Tibial artery (tissue), 4 donors: ENCODE measurements at regions not wholly inside any gene's neighbourhood (a gene's known extent, or its start where the extent isn't known, plus 50 kb on each side); places are given as distances from the start of the nearest gene placed in this dataset.

Experiments used
- DNase-seq, 2 donors: peaks; one replicate each; pipeline ENCODE4 v3.0.0-alpha.2; 2019
- H3K27ac ChIP-seq, 2 donors: fragments of 200-600 bp; sonication (generic) in 1 of 2; 1 replicate in 1 of 2; 2 replicates in 1 of 2; pipeline ENCODE4 v1.5.1; 2018 to 2019; ENCODE audit warnings: mild to moderate bottlenecking in 1 of 2
- H3K27me3 ChIP-seq, 2 donors: fragments of 200-600 bp; sonication (generic) in 1 of 2; one replicate each; pipeline versions ENCODE4 v1.5.1 to v1.6.0; 2016 to 2019
- H3K36me3 ChIP-seq, 3 donors: fragments of 200-600 bp; sonication (generic) in 2 of 3; one replicate each; pipeline ENCODE4 v1.5.1; 2016 to 2019; ENCODE audit warnings: mild to moderate bottlenecking in 2 of 3
- H3K4me1 ChIP-seq, 4 donors: fragments of 200-600 bp; sonication (generic) in 2 of 4; 1 replicate in 3 of 4; 2 replicates in 1 of 4; pipeline ENCODE4 v1.5.1; 2016 to 2019
- H3K4me3 ChIP-seq, 2 donors: fragments of 200-600 bp; sonication (generic) in 1 of 2; 1 replicate in 1 of 2; 2 replicates in 1 of 2; pipeline ENCODE4 v1.5.1; 2018 to 2019; ENCODE audit warnings: mild to moderate bottlenecking in 2 of 2
- H3K9me3 ChIP-seq, 3 donors: fragments of 200-600 bp; sonication (generic) in 1 of 3; one replicate each; pipeline ENCODE4 v1.5.1; 2016 to 2019
- intact Hi-C: fragments of 100-400 bp; cut with DNase I; formaldehyde crosslinking; loops from one replicate; pipeline ENCODE4 v1.15.0; 2023; ENCODE audit warnings: low total_unique reads
- TF ChIP-seq, protein P1 (sequence below), 2 experiments: fragments of 200-600 bp in 1 of 2; fragments of 450-650 bp in 1 of 2; IDR thresholded peaks; one replicate each; pipeline ENCODE4 v1.5.1; 2017 to 2019; ENCODE audit warnings: antibody characterized with exemption in 2 of 2, mild to moderate bottlenecking in 1 of 2, moderate library complexity in 1 of 2

GRCh38 chr5:148012801-148013200 lies 51.0 kb upstream of the SPINK5 start:
- TF ChIP-seq, protein P1, sequence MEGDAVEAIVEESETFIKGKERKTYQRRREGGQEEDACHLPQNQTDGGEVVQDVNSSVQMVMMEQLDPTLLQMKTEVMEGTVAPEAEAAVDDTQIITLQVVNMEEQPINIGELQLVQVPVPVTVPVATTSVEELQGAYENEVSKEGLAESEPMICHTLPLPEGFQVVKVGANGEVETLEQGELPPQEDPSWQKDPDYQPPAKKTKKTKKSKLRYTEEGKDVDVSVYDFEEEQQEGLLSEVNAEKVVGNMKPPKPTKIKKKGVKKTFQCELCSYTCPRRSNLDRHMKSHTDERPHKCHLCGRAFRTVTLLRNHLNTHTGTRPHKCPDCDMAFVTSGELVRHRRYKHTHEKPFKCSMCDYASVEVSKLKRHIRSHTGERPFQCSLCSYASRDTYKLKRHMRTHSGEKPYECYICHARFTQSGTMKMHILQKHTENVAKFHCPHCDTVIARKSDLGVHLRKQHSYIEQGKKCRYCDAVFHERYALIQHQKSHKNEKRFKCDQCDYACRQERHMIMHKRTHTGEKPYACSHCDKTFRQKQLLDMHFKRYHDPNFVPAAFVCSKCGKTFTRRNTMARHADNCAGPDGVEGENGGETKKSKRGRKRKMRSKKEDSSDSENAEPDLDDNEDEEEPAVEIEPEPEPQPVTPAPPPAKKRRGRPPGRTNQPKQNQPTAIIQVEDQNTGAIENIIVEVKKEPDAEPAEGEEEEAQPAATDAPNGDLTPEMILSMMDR (IDR thresholded peaks at IDR 0.05) = no peak
- Histone ChIP-seq H3K27ac (no peak overlapping the region), H3K4me1 (no peaks in the 10 kb centered on the region), H3K4me3 (no peak overlapping the region), H3K36me3 (no peaks in the 10 kb centered on the region), H3K27me3 (no peaks in the 10 kb centered on the region), H3K9me3 (no peaks in the 10 kb centered on the region)
- no peak for DNase-seq
- intact Hi-C loops = no loop called here

DNA sequence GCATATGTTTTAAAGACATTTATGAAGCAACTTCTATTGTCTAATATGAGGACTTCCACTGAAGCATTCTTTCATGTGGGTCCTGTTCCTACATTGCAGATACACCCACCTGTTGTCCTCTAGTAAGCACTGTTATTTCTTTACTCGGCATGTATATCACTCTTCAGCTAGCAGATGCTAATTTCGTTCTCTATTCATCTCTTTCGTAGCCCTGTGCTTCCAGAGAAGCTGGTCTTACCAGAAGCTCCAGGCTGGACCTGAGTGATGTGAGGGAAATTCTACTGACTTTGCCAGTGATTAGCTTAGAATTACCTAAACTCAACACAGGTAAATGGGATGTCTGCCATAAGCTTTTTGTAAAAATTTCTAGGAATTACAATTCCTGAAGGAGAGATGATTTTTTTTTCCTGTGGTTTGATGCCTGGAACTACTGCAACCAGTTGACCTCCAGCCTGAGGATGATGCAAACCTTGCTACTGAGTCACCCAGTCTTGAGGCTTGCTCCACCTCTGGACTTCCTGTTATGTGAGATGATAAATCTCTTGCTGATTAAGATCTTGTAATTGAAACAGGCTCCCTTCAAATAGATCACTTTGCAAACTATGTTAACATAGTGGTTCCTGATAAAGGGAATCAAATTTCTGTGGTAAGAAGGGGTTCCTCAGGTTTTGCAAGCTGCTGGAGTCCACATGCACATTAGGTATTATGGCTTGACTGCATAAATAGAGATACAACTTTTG lies 52.2 kb upstream of the SPINK5 start:
- Histone ChIP-seq H3K27ac (no peak overlapping the region), H3K27me3 (no peaks in the 10 kb centered on the region)
- intact Hi-C loops = no loop called here

DNA sequence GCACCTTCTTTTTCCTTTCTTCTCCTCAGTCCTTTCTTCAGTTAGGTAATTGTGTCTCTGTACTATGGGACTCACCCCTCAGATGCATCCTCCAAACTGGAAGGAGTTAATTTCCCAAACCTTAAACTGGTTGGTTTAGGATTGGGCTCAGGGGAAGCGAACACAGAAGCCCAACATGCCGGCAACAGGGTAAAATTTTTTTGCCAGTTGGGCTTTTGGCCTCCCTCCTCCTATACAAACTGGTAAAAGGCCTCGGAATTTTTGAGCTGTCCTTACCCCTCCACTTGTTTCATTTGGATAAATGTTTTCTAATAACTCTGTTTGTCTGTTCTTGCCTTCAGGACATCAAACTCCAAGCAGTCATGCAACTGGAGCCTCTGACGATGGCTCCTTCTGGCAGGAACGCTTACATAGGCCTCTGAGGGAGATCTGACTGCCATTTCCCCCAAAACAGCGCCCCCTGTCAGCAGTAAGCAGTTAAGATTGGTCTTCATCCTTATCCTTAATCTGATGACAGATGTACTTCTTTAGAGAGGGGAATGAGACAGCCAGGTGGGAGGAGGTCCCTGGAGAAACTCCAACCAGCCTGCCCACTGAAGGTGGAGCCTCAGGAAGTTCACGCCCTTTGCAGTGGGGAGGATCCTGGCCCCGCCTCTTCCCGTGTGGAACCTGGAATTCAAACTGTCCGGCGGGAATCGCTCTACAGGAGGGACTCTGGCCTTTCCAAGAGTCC lies 57.8 kb upstream of the SPINK5 start:
- no peak overlapping the region for H3K27ac ChIP-seq
- no peak for DNase-seq
- no peak overlapping the region for H3K4me3 ChIP-seq
- H3K27me3 ChIP-seq = no peaks in the 10 kb centered on the region
- H3K9me3 ChIP-seq = peaks cover 0 to 19% (median 16%) of the 10 kb centered on the region in 3 donors
- TF ChIP-seq, protein P1 (IDR thresholded peaks at IDR 0.05) = no peak
- H3K4me1 ChIP-seq = no peaks in the 10 kb centered on the region
- no peaks in the 10 kb centered on the region for H3K36me3 ChIP-seq
- intact Hi-C loops = no loop called here

More for the DNA sequence above, 52.2 kb upstream of the SPINK5 start:
- Histone ChIP-seq H3K4me1 (no peaks in the 10 kb centered on the region), H3K4me3 (no peak overlapping the region), H3K36me3 (no peaks in the 10 kb centered on the region), H3K9me3 (no peaks in the 10 kb centered on the region)
- no peak for DNase-seq
- TF ChIP-seq, protein P1 (IDR thresholded peaks at IDR 0.05) = no peak

DNA sequence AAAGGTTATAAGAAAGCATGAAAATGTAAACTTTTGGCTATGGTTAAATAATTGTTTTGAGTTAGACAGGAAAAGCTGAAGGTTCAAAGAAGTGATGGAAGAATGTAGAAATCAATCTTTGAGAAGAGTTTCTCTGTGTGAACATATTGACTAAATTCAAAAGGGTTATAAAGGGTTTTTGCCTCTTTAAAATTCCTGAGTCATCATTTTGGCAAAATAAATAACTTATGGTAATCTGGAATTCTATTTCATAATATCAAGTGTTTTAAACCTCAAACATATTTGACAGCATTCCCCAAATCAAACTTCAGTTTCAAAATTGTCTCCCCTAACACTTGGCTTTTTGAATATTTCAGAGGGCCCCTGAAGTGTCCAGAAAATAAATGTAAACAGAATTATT lies 60.6 kb upstream of the SPINK5 start:
- Histone ChIP-seq H3K36me3 (no peaks in the 10 kb centered on the region), H3K4me1 (no peaks in the 10 kb centered on the region), H3K27me3 (no peaks in the 10 kb centered on the region), H3K9me3 (peaks cover 0 to 24% (median 22%) of the 10 kb centered on the region in 3 donors), H3K4me3 (no peak overlapping the region), H3K27ac (no peak overlapping the region)
- TF ChIP-seq, protein P1 (IDR thresholded peaks at IDR 0.05) = no peak
- intact Hi-C loops = no loop called here
- DNase-seq = no peak

DNA sequence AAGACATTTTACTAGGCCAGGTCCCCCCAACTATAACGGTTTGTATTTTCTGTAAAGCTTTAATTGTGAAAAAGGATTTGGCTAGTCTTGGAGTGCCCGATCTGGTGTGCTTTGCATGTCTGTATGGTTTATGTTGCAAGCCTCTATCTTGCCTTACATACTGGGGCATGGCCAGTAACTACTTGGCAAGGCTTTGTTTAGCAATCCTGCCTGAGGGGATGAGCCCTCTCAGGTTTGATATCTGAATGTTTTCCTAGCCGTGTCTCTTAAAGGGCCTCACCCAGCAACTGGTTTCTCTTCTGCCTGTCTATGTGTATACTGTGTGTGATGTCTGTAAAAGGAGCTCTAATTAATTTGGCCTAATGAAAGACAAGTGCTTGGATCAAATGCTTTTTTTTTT lies 61.3 kb upstream of the SPINK5 start:
- intact Hi-C loops = no loop called here
- no peaks in the 10 kb centered on the region for H3K36me3 ChIP-seq
- no peak for DNase-seq
- H3K27me3 ChIP-seq = no peaks in the 10 kb centered on the region
- H3K27ac ChIP-seq = no peak overlapping the region
- TF ChIP-seq, protein P1 (IDR thresholded peaks at IDR 0.05) = no peak
- no peak overlapping the region for H3K4me3 ChIP-seq
- H3K9me3 ChIP-seq = peaks cover 0 to 24% (median 22%) of the 10 kb centered on the region in 3 donors
- no peaks in the 10 kb centered on the region for H3K4me1 ChIP-seq
